Ishikawa (cell line): ENCODE measurements at regions not wholly inside any gene's neighbourhood (a gene's known extent, or its start where the extent isn't known, plus 50 kb on each side); places are given as distances from the start of the nearest gene placed in this dataset.

Source experiments
- CEBPB ChIP-seq: IDR thresholded peaks from 2 replicates; pipeline ENCODE4 v1.6.1; 2012
- CREB1 ChIP-seq: IDR thresholded peaks from 2 replicates; pipeline ENCODE4 v1.6.1; 2012; ENCODE audit warnings: low read depth
- EGR1 ChIP-seq: IDR thresholded peaks from 2 replicates; pipeline ENCODE4 v1.6.1; 2012
- EP300 ChIP-seq: IDR thresholded peaks from 2 replicates; pipeline ENCODE4 v1.6.1; 2012; ENCODE audit warnings: borderline replicate concordance
- FOXM1 ChIP-seq: IDR thresholded peaks from 2 replicates; pipeline ENCODE4 v1.6.1; 2012; ENCODE audit warnings: low read depth, borderline replicate concordance
- NFIC ChIP-seq: IDR thresholded peaks from 2 replicates; pipeline ENCODE4 v1.6.1; 2012
- RAD21 ChIP-seq: IDR thresholded peaks from 2 replicates; pipeline ENCODE4 v1.6.1; 2012; ENCODE audit warnings: low read depth
- TAF1 ChIP-seq: IDR thresholded peaks from 2 replicates; pipeline ENCODE4 v1.6.1; 2012; ENCODE audit warnings: low read depth, mild to moderate bottlenecking
- TCF12 ChIP-seq: IDR thresholded peaks from 2 replicates; pipeline ENCODE4 v1.6.1; 2012; ENCODE audit warnings: low read depth
- TEAD4 ChIP-seq: IDR thresholded peaks from 2 replicates; pipeline ENCODE4 v1.6.1; 2012
- YY1 ChIP-seq: IDR thresholded peaks from 2 replicates; pipeline ENCODE4 v1.6.1; 2012; ENCODE audit warnings: low read depth
- ZBTB7A ChIP-seq: IDR thresholded peaks from 2 replicates; pipeline ENCODE4 v1.6.1; 2012; ENCODE audit warnings: low read depth
- TF ChIP-seq, protein P1 (sequence below): IDR thresholded peaks from 2 replicates; pipeline ENCODE4 v1.6.1; 2012
- TF ChIP-seq, protein P2 (sequence below): IDR thresholded peaks from 2 replicates; pipeline ENCODE4 v1.6.1; 2012; ENCODE audit warnings: low read depth, mild to moderate bottlenecking
- TF ChIP-seq, protein P3 (sequence below): IDR thresholded peaks from 2 replicates; pipeline ENCODE4 v1.6.1; 2012

DNA sequence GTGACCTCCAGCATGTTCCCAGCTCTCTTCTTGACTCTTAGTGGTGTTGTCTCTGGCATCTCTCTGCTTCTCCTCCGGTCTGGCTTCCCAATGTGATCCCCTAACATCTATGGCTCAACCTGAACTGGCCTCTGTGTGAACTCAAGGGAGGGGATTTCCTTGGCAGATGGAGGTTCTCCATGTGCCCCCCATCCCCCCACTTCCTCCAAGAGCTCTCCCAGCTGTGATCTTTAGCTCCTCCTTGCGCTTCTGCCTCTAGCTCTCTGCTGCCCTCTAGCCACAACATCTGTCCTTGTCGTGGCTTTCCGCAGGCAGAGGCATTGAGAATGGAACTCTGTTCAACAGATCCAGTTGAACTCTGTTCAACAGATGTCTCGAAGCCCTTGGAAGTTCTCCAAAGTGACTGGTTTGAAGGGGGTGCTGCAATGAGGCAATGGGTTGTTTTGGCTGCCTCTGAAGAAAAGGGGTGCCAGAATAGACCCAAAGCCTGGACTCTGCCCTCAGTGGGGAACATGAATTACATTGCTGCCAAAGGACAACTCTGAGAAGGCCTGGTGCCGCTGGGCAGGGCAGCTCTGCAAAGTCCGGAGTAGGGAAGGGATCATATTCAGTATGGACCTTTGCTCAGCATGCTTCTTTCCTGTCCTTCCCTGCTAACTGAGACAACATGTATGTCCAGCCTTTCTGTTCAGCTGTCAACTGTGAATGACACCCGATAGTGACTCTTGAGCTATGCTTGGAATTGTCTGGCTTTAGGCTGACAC, 61.9 kb downstream of the ADM start:
- TF ChIP-seq RAD21 (peak; percentile 94), NFIC (no peak)
- TF ChIP-seq, protein P1, sequence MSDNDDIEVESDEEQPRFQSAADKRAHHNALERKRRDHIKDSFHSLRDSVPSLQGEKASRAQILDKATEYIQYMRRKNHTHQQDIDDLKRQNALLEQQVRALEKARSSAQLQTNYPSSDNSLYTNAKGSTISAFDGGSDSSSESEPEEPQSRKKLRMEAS, result peak; percentile 60

DNA sequence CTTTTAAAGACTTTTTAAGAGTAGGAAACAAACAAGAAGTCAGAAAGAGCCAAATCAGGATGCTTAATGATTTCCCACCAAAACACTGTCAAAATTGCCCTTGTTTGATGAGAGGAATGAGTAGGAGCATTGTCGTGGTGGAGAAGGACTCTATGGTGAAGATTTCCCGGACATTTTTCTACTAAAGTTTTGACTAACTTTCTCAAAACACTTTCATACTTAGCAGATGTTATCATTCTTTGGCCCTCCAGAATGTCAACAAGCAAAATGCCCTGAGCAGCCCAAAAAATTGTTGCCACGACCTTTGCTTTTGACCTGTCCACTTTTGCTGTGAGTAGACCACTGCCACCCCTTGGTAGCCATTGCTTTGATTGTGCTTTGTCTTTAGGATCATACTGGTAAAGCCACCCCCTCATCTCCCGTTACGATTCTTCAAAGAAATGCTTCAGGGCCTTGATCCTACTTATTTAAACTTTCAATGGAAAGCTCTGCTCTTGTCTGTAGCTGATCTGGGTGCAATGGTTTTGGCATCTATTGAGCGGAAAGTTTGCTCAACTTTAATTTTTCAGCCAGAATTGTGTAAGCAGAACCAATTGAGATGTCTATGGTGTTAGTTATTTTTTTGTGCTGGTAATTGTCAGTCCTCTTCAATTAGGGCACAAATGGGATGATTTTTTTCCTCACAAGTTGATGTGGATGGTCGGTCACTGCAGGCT, 67.2 kb downstream of the ADM start:
- TF ChIP-seq ZBTB7A, result no peak
- TF ChIP-seq CREB1, result no peak
- TF ChIP-seq, protein P2, sequence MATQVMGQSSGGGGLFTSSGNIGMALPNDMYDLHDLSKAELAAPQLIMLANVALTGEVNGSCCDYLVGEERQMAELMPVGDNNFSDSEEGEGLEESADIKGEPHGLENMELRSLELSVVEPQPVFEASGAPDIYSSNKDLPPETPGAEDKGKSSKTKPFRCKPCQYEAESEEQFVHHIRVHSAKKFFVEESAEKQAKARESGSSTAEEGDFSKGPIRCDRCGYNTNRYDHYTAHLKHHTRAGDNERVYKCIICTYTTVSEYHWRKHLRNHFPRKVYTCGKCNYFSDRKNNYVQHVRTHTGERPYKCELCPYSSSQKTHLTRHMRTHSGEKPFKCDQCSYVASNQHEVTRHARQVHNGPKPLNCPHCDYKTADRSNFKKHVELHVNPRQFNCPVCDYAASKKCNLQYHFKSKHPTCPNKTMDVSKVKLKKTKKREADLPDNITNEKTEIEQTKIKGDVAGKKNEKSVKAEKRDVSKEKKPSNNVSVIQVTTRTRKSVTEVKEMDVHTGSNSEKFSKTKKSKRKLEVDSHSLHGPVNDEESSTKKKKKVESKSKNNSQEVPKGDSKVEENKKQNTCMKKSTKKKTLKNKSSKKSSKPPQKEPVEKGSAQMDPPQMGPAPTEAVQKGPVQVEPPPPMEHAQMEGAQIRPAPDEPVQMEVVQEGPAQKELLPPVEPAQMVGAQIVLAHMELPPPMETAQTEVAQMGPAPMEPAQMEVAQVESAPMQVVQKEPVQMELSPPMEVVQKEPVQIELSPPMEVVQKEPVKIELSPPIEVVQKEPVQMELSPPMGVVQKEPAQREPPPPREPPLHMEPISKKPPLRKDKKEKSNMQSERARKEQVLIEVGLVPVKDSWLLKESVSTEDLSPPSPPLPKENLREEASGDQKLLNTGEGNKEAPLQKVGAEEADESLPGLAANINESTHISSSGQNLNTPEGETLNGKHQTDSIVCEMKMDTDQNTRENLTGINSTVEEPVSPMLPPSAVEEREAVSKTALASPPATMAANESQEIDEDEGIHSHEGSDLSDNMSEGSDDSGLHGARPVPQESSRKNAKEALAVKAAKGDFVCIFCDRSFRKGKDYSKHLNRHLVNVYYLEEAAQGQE, result no peak
- no peak for TF ChIP-seq CEBPB
- TF ChIP-seq TEAD4, result no peak
- TF ChIP-seq TCF12, result no peak
- TF ChIP-seq TAF1, result no peak
- no peak for TF ChIP-seq FOXM1
- no peak for TF ChIP-seq YY1
- TF ChIP-seq, protein P1, result no peak
- TF ChIP-seq, protein P3, sequence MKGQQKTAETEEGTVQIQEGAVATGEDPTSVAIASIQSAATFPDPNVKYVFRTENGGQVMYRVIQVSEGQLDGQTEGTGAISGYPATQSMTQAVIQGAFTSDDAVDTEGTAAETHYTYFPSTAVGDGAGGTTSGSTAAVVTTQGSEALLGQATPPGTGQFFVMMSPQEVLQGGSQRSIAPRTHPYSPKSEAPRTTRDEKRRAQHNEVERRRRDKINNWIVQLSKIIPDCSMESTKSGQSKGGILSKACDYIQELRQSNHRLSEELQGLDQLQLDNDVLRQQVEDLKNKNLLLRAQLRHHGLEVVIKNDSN, result no peak
- TF ChIP-seq EGR1, result no peak
- no peak for TF ChIP-seq EP300
- TF ChIP-seq NFIC, result no peak
- no peak for TF ChIP-seq RAD21

DNA sequence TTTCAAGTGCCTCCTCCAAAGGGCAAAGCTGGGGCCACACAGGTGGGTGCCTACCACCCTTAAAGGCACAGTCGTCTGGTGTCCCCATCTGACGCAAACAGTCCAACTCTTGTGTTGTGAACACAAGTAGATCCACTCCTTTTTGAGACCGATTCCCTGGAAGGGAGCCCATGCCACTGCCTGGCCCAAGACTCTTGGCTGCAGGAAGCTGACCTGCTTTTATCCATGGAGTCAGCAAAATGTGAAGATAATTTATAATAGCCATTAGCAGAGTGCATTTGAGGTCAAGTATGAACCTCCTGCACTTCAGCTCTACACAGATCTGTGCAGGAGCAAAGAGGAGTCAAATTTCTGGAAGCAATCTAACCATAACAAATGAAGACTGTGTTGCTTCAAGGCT, 68.5 kb downstream of the ADM start:
- TF ChIP-seq TEAD4 (no peak), NFIC (no peak), YY1 (no peak), EGR1 (no peak), TCF12 (no peak), CREB1 (no peak), EP300 (no peak), RAD21 (no peak), CEBPB (no peak), ZBTB7A (no peak), FOXM1 (no peak), TAF1 (no peak)
- TF ChIP-seq, protein P1, result no peak
- TF ChIP-seq, protein P3, result no peak
- TF ChIP-seq, protein P2, result no peak

DNA sequence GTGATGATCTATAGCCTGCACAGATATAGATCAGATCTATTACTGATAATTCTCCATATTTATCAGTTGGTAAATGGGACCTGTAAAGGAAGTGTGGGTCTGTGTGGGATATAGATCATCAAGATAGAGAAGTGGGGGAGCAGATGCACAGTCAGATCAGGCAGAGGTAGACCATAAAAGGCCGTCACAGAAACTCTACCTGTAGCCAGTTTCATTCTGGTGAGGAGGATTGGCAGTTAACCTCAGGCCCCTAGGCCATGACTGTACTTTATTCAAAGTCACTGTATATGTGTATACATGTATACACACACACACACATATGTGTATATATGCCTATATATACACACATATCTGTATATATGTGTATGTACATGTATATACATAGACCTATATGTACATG, 69.1 kb downstream of the ADM start:
- TF ChIP-seq ZBTB7A (no peak), TAF1 (no peak), FOXM1 (no peak), YY1 (no peak), TCF12 (no peak), EP300 (no peak), NFIC (no peak), EGR1 (no peak), RAD21 (no peak), CEBPB (no peak), CREB1 (no peak)
- TF ChIP-seq, protein P3, result no peak
- TF ChIP-seq, protein P2, result no peak
